T-helper 2 cell (primary cell): ENCODE measurements at regions not wholly inside any gene's neighbourhood (a gene's known extent, or its start where the extent isn't known, plus 50 kb on each side); places are given as distances from the start of the nearest gene placed in this dataset.

Source experiments
- DNase-seq, 5 experiments: peaks; one replicate each; pipeline versions ENCODE4 v3.0.0 to v3.0.0-alpha.2; 2012 to 2022

- no peak for DNase-seq
These were observed 198.9 kb upstream of the ZP4 start for GRCh38 chr1:238089615-238090014.

- no peak for DNase-seq
These were observed 198.0 kb upstream of the ZP4 start for GRCh38 chr1:238088560-238089290.

GRCh38 chr1:238073991-238074390 is 183.3 kb upstream of the ZP4 start:
- DNase-seq = no peak

- DNase-seq = no peak
These were observed 180.3 kb upstream of the ZP4 start for GRCh38 chr1:238071061-238071460.

GRCh38 chr1:238063454-238063853 is 172.7 kb upstream of the ZP4 start:
- DNase-seq = no peak

GRCh38 chr1:238061967-238062613 is 171.4 kb upstream of the ZP4 start:
- peak in 1 of 5 experiments; percentile 12 for DNase-seq

- peak in 1 of 5 experiments; percentile 8 for DNase-seq
These were observed 169.3 kb upstream of the ZP4 start for GRCh38 chr1:238060061-238060460.

- DNase-seq = no peak
These were observed 162.0 kb upstream of the ZP4 start for GRCh38 chr1:238052496-238053266.

- DNase-seq = no peak
These were observed 138.4 kb upstream of the ZP4 start for GRCh38 chr1:238029126-238029525.

- no peak for DNase-seq
These were observed 136.6 kb upstream of the ZP4 start for GRCh38 chr1:238027366-238027765.

- DNase-seq = no peak
These were observed 132.4 kb upstream of the ZP4 start for GRCh38 chr1:238023137-238023536.

- no peak for DNase-seq
These were observed 127.5 kb upstream of the ZP4 start for GRCh38 chr1:238018214-238018613.

GRCh38 chr1:238006779-238007178 is 116.1 kb upstream of the ZP4 start:
- no peak for DNase-seq

GRCh38 chr1:238005116-238005515 is 114.4 kb upstream of the ZP4 start:
- no peak for DNase-seq

GRCh38 chr1:238001818-238002217 is 111.1 kb upstream of the ZP4 start:
- no peak for DNase-seq

- no peak for DNase-seq
These were observed 108.8 kb upstream of the ZP4 start for GRCh38 chr1:237999426-238000052.

- DNase-seq = no peak
These were observed 107.9 kb upstream of the ZP4 start for GRCh38 chr1:237998581-237998980.

- no peak for DNase-seq
These were observed 92.8 kb upstream of the ZP4 start for GRCh38 chr1:237983496-237983895.

GRCh38 chr1:237981223-237981622 is 90.5 kb upstream of the ZP4 start:
- DNase-seq = no peak

- no peak for DNase-seq
These were observed 85.6 kb upstream of the ZP4 start for GRCh38 chr1:237976331-237976730.

- DNase-seq = no peak
These were observed 85.2 kb upstream of the ZP4 start for GRCh38 chr1:237975903-237976302.

- DNase-seq = no peak
These were observed 84.7 kb upstream of the ZP4 start for GRCh38 chr1:237975376-237975775.

- no peak for DNase-seq
These were observed 81.5 kb upstream of the ZP4 start for GRCh38 chr1:237972186-237972585.
